ENCODE measurements at regions not wholly inside any gene's neighbourhood (a gene's known extent, or its start where the extent isn't known, plus 50 kb on each side); places are given as distances from the start of the nearest gene placed in this dataset.

DNA sequence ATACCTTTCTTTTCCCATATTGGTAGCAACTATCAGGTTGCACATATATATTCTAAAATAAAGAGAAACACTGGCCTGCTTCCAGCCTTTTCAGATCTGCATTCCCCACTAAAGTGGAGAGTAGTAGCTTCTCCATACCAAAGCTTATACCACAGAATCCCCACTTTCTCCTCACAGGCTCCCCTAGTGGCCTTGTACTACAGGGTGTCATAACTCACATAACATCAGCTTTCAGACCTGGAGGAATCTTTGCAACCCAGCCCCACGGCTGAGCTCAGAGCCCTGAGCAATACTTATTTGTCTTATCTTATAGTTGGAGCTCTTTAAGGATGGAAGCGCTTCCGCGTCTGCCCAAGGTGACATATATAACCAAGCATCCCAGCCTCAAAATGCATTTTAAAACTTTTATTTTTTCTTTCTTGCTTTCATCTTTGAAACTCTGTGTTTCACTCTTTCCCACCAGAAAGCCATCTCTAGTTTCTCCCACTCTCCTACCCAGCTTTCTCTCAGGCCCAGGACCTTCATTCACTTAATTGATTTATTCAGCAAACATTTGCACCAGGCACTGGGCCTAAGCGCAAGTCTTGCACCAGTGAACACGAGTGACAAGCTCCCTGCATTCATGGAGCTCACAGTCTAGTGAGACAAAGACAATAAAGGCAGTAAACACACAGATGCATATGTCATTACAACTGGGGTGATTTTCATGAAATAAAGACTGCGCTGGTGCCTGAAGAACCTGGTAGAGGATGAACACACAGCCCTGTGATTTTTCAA is 254.7 kb downstream of the IPO8 start:
- H3K4me1 ChIP-seq (ENCODE audit: control insufficient read depth, insufficient read depth, low read depth, low read length) = no peaks in the 10 kb centered on the region
- no peak overlapping the region for H2BK5ac ChIP-seq (ENCODE audit: low read depth, low read length, poor library complexity, severe bottlenecking)
- H3K27me3 ChIP-seq (ENCODE audit: control insufficient read depth in 1 of 2, insufficient read depth in 1 of 2, low read length in 2 of 2) = no peaks in the 10 kb centered on the region
- H2BK120ac ChIP-seq (ENCODE audit: low read depth, low read length) = peak overlapping the region; percentile 42
- no peak overlapping the region for H3K4me2 ChIP-seq (ENCODE audit: low read length, poor library complexity, severe bottlenecking)
- no peak overlapping the region for H4K8ac ChIP-seq (ENCODE audit: low read length)
- H4K91ac ChIP-seq (ENCODE audit: low read length) = no peak overlapping the region
- H3K18ac ChIP-seq (ENCODE audit: low read depth in 1 of 2, low read length in 2 of 2) = peak overlapping the region; percentile 45 to 51
- no peak overlapping the region for H3K9ac ChIP-seq (ENCODE audit: low read length)
- no peaks in the 10 kb centered on the region for H3K79me1 ChIP-seq (replicated peaks; ENCODE audit: low read length, poor library complexity, severe bottlenecking)
- no peak overlapping the region for H3K4me3 ChIP-seq (ENCODE audit: insufficient read depth in 1 of 2, low read depth in 1 of 2, low read length in 2 of 2)
- H3K4ac ChIP-seq (ENCODE audit: low read depth in 1 of 2, low read length in 2 of 2) = peak overlapping the region in 1 of 2 experiments; percentile 41
- WGBS = 81% methylated on average over 7 of the region's 7 CpGs
- H3K36me3 ChIP-seq (ENCODE audit: control insufficient read depth in 1 of 2, insufficient read depth in 2 of 2, low read depth in 1 of 2, low read length in 2 of 2) = no peaks in the 10 kb centered on the region
- no peak overlapping the region for H2BK15ac ChIP-seq (ENCODE audit: low read depth, poor library complexity, severe bottlenecking)
- no peak overlapping the region for H2AK5ac ChIP-seq (ENCODE audit: low read length, severe bottlenecking)
- DNase-seq = peak; percentile 64
- H3K23ac ChIP-seq (ENCODE audit: low read length in 2 of 2) = no peak overlapping the region
- H2AFZ ChIP-seq (ENCODE audit: low read depth, low read length) = no peak overlapping the region
- H3K9me3 ChIP-seq (ENCODE audit: control insufficient read depth, low read length) = no peaks in the 10 kb centered on the region
- H3K14ac ChIP-seq (ENCODE audit: low read length in 2 of 2) = no peak overlapping the region
- no peak overlapping the region for H3K27ac ChIP-seq (ENCODE audit: low read length, poor library complexity, severe bottlenecking)
- H2BK12ac ChIP-seq (ENCODE audit: low read length in 2 of 2) = peak overlapping the region; percentile 21 to 38

GRCh38 chr12:30439201-30439600 is 256.5 kb downstream of the IPO8 start:
- Histone ChIP-seq H4K8ac (ENCODE audit: low read length) (peak overlapping the region; percentile 84), H2BK12ac (ENCODE audit: low read length in 2 of 2) (peak overlapping the region; percentile 21 to 84), H3K4ac (ENCODE audit: low read depth in 1 of 2, low read length in 2 of 2) (peak overlapping the region in 1 of 2 experiments; percentile 73), H3K18ac (ENCODE audit: low read depth in 1 of 2, low read length in 2 of 2) (peak overlapping the region; percentile 89 to 90), H3K27me3 (ENCODE audit: control insufficient read depth in 1 of 2, insufficient read depth in 1 of 2, low read length in 2 of 2) (no peaks in the 10 kb centered on the region), H2BK15ac (ENCODE audit: low read depth, poor library complexity, severe bottlenecking) (peak overlapping the region; percentile 67), H3K36me3 (ENCODE audit: control insufficient read depth in 1 of 2, insufficient read depth in 2 of 2, low read depth in 1 of 2, low read length in 2 of 2) (no peaks in the 10 kb centered on the region), H3K79me1 (replicated peaks; ENCODE audit: low read length, poor library complexity, severe bottlenecking) (no peaks in the 10 kb centered on the region), H3K23ac (ENCODE audit: low read length in 2 of 2) (no peak overlapping the region), H3K4me3 (ENCODE audit: insufficient read depth in 1 of 2, low read depth in 1 of 2, low read length in 2 of 2) (no peak overlapping the region), H2BK120ac (ENCODE audit: low read depth, low read length) (peak overlapping the region; percentile 89), H2AFZ (ENCODE audit: low read depth, low read length) (no peak overlapping the region), H3K9me3 (ENCODE audit: control insufficient read depth, low read length) (no peaks in the 10 kb centered on the region), H4K91ac (ENCODE audit: low read length) (peak overlapping the region; percentile 50), H2AK5ac (ENCODE audit: low read length, severe bottlenecking) (no peak overlapping the region), H2BK5ac (ENCODE audit: low read depth, low read length, poor library complexity, severe bottlenecking) (no peak overlapping the region), H3K27ac (ENCODE audit: low read length, poor library complexity, severe bottlenecking) (no peak overlapping the region), H3K4me2 (ENCODE audit: low read length, poor library complexity, severe bottlenecking) (no peak overlapping the region), H3K4me1 (ENCODE audit: control insufficient read depth, insufficient read depth, low read depth, low read length) (no peaks in the 10 kb centered on the region), H3K9ac (ENCODE audit: low read length) (no peak overlapping the region), H3K14ac (ENCODE audit: low read length in 2 of 2) (no peak overlapping the region)
- no peak for DNase-seq
- WGBS = 75% methylated on average over 4 of the region's 4 CpGs

DNA sequence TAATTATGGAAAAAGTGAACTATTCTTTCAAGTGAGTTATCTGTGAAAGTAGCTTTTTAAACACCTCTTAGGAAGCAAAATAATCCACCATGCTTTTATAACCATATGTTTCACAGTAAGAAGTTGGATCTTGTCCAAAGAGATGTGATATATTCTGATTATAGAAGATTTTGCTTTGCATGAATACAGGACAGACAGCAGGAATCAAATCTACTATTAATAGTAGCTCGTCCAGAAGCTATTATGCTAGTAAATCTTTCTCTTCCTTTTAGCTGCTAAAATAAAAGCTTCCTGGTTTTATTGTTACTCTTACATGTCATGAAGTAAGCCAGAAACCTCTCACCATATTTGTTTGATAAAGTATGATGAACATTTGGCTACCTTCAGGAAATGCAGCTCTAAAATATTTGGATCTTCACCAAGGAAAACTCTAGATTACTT is 257.0 kb downstream of the IPO8 start:
- no peak overlapping the region for H3K18ac ChIP-seq (ENCODE audit: low read depth in 1 of 2, low read length in 2 of 2)
- no peak overlapping the region for H4K91ac ChIP-seq (ENCODE audit: low read length)
- no peak overlapping the region for H2BK5ac ChIP-seq (ENCODE audit: low read depth, low read length, poor library complexity, severe bottlenecking)
- H3K9ac ChIP-seq (ENCODE audit: low read length) = no peak overlapping the region
- H3K4me2 ChIP-seq (ENCODE audit: low read length, poor library complexity, severe bottlenecking) = no peak overlapping the region
- no peaks in the 10 kb centered on the region for H3K27me3 ChIP-seq (ENCODE audit: control insufficient read depth in 1 of 2, insufficient read depth in 1 of 2, low read length in 2 of 2)
- H3K36me3 ChIP-seq (ENCODE audit: control insufficient read depth in 1 of 2, insufficient read depth in 2 of 2, low read depth in 1 of 2, low read length in 2 of 2) = no peaks in the 10 kb centered on the region
- no peak overlapping the region for H2AFZ ChIP-seq (ENCODE audit: low read depth, low read length)
- no peak overlapping the region for H3K4ac ChIP-seq (ENCODE audit: low read depth in 1 of 2, low read length in 2 of 2)
- no peaks in the 10 kb centered on the region for H3K9me3 ChIP-seq (ENCODE audit: control insufficient read depth, low read length)
- no peaks in the 10 kb centered on the region for H3K4me1 ChIP-seq (ENCODE audit: control insufficient read depth, insufficient read depth, low read depth, low read length)
- H3K27ac ChIP-seq (ENCODE audit: low read length, poor library complexity, severe bottlenecking) = no peak overlapping the region
- H3K79me1 ChIP-seq (replicated peaks; ENCODE audit: low read length, poor library complexity, severe bottlenecking) = no peaks in the 10 kb centered on the region
- H3K14ac ChIP-seq (ENCODE audit: low read length in 2 of 2) = no peak overlapping the region
- no peak overlapping the region for H3K4me3 ChIP-seq (ENCODE audit: insufficient read depth in 1 of 2, low read depth in 1 of 2, low read length in 2 of 2)
- no peak overlapping the region for H4K8ac ChIP-seq (ENCODE audit: low read length)
- H2BK12ac ChIP-seq (ENCODE audit: low read length in 2 of 2) = no peak overlapping the region
- no peak overlapping the region for H2BK120ac ChIP-seq (ENCODE audit: low read depth, low read length)
- DNase-seq = no peak
- no peak overlapping the region for H3K23ac ChIP-seq (ENCODE audit: low read length in 2 of 2)
- H2BK15ac ChIP-seq (ENCODE audit: low read depth, poor library complexity, severe bottlenecking) = no peak overlapping the region
- no peak overlapping the region for H2AK5ac ChIP-seq (ENCODE audit: low read length, severe bottlenecking)
- no CpG with 5 or more reads among the region's 1 CpG for WGBS

DNA sequence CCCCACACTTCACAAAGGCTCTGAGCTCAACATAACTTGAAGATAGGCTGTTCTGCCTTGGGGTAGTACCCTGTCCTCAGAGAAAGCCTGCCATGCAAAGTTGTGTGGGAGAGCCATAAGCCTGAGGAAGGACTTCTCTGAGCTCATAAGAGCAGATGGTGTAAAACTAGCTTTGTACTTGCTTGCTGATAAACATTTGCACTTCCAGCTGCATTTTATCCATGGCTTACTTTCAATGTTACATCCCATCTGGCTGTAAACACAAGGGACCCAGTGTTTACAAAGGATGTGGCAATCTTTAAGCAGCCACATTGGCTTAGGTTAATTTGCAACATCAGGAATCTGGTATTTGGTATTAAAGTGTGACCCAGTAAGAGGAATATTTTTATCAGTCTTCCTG is 258.1 kb downstream of the IPO8 start:
- H4K8ac ChIP-seq (ENCODE audit: low read length) = peak overlapping the region; percentile 91
- no peaks in the 10 kb centered on the region for H3K79me1 ChIP-seq (replicated peaks; ENCODE audit: low read length, poor library complexity, severe bottlenecking)
- no peaks in the 10 kb centered on the region for H3K36me3 ChIP-seq (ENCODE audit: control insufficient read depth in 1 of 2, insufficient read depth in 2 of 2, low read depth in 1 of 2, low read length in 2 of 2)
- peak overlapping the region in 1 of 2 experiments; percentile 96 for H3K23ac ChIP-seq (ENCODE audit: low read length in 2 of 2)
- no peak overlapping the region for H2BK15ac ChIP-seq (ENCODE audit: low read depth, poor library complexity, severe bottlenecking)
- H3K9ac ChIP-seq (ENCODE audit: low read length) = peak overlapping the region; percentile 31
- peak overlapping the region; percentile 81 to 99 for H3K4ac ChIP-seq (ENCODE audit: low read depth in 1 of 2, low read length in 2 of 2)
- H3K27ac ChIP-seq (ENCODE audit: low read length, poor library complexity, severe bottlenecking) = no peak overlapping the region
- H3K4me1 ChIP-seq (ENCODE audit: control insufficient read depth, insufficient read depth, low read depth, low read length) = no peaks in the 10 kb centered on the region
- no peak overlapping the region for H2BK5ac ChIP-seq (ENCODE audit: low read depth, low read length, poor library complexity, severe bottlenecking)
- peak; percentile 93 for DNase-seq
- no peak overlapping the region for H2AFZ ChIP-seq (ENCODE audit: low read depth, low read length)
- H2AK5ac ChIP-seq (ENCODE audit: low read length, severe bottlenecking) = no peak overlapping the region
- H3K9me3 ChIP-seq (ENCODE audit: control insufficient read depth, low read length) = no peaks in the 10 kb centered on the region
- H2BK12ac ChIP-seq (ENCODE audit: low read length in 2 of 2) = peak overlapping the region; percentile 79 to 98
- H3K4me2 ChIP-seq (ENCODE audit: low read length, poor library complexity, severe bottlenecking) = no peak overlapping the region
- H3K18ac ChIP-seq (ENCODE audit: low read depth in 1 of 2, low read length in 2 of 2) = peak overlapping the region; percentile 62 to 99
- peak overlapping the region; percentile 94 for H2BK120ac ChIP-seq (ENCODE audit: low read depth, low read length)
- H3K4me3 ChIP-seq (ENCODE audit: insufficient read depth in 1 of 2, low read depth in 1 of 2, low read length in 2 of 2) = no peak overlapping the region
- H4K91ac ChIP-seq (ENCODE audit: low read length) = peak overlapping the region; percentile 99
- no peak overlapping the region for H3K14ac ChIP-seq (ENCODE audit: low read length in 2 of 2)
- no peaks in the 10 kb centered on the region for H3K27me3 ChIP-seq (ENCODE audit: control insufficient read depth in 1 of 2, insufficient read depth in 1 of 2, low read length in 2 of 2)

All from mesenchymal stem cell (in vitro differentiated cells and primary cell).